Calu3 (cell line): ENCODE measurements at regions not wholly inside any gene's neighbourhood (a gene's known extent, or its start where the extent isn't known, plus 50 kb on each side); places are given as distances from the start of the nearest gene placed in this dataset.
"Not testable (repeated sequence)": the region's sequence is repeated elsewhere in the genome, so short reads cannot be mapped to it uniquely, and the experiment has no call there.

Source experiments
- BruUV-seq: library from RNA; stranded (reverse); fragments of 400-500 nt; replicated peaks from 2 replicates; lab custom pipeline; 2021; lab: Mats Ljungman, UMichigan
- CTCF ChIA-PET: fragments of 300-600 bp; sonication (Branson Sonifier 250); formaldehyde crosslinking; loops from one replicate; lab custom pipeline; 2022; ENCODE audit warnings: antibody characterized with exemption; lab: Charles Lee
- DNase-seq: peaks from one replicate; pipeline ENCODE4 v3.0.0; 2022
- H3K27ac Mint-ChIP-seq: one replicate; pipeline ENCODE4 v1.8.0; 2022; ENCODE audit warnings: mixed read lengths; ENCODE audit not compliant: unreplicated experiment
- H3K27me3 Mint-ChIP-seq: one replicate; pipeline ENCODE4 v1.8.0; 2022; ENCODE audit warnings: mixed read lengths; ENCODE audit not compliant: unreplicated experiment
- H3K36me3 Mint-ChIP-seq: one replicate; pipeline ENCODE4 v1.8.0; 2022; ENCODE audit warnings: mild to moderate bottlenecking, moderate library complexity, mixed read lengths; ENCODE audit not compliant: insufficient read depth, unreplicated experiment
- H3K4me1 Mint-ChIP-seq: one replicate; pipeline ENCODE4 v1.8.0; 2022; ENCODE audit warnings: mild to moderate bottlenecking, low read depth, mixed read lengths; ENCODE audit not compliant: unreplicated experiment
- H3K4me3 Mint-ChIP-seq: one replicate; pipeline ENCODE4 v1.8.0; 2022; ENCODE audit warnings: mild to moderate bottlenecking, low read depth, moderate library complexity, mixed read lengths; ENCODE audit not compliant: unreplicated experiment
- H3K9me3 Mint-ChIP-seq: one replicate; pipeline ENCODE4 v1.8.0; 2022; ENCODE audit warnings: low read depth, mixed read lengths; ENCODE audit not compliant: unreplicated experiment
- CTCF ChIP-seq: fragments of 200-600 bp; IDR thresholded peaks from one replicate; pipeline ENCODE4 v1.8.0; 2022; ENCODE audit warnings: antibody characterized with exemption; ENCODE audit not compliant: unreplicated experiment
- intact Hi-C: fragments of 100-400 bp; cut with micrococcal nuclease; formaldehyde crosslinking; loops from one replicate; pipeline ENCODE4 v1.10.0; 2022; ENCODE audit not compliant: unreplicated experiment

DNA sequence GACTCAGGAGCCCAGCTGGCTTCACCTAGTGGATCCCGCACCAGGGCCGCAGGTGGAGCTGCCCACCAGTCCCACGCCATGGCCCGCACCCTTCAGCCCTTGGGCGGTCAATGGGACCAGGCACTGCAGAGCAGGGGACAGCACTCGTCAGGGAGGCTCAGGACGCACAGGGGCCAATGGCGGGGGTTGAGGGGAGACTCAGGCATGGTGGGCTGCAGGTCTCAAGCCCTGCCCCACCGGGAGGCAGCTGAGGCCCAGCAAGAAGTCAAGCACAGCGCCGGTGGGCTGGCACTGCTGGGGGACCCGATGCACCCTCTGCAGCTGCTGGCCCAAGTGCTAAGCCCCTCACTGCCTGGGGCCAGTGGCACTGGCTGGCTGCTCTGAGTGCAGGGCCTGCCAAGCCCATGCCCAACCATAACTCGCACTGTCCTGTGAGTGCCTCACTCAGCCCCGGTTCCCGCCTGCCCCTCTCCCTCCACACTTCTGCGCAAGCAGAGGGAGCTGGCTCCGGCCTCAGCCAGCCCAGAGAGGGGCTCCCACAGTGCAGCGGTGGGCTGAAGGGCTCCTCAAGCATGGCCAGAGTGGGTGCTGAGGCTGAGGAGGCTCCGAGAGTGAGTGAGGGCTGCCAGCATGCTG is 111.7 kb upstream of the PGR start:
- H3K36me3 Mint-ChIP-seq: no peaks in the 10 kb centered on the region
- H3K4me1 Mint-ChIP-seq: no peaks in the 10 kb centered on the region
- DNase-seq: no peak
- BruUV-seq: no TSS peak
- H3K4me3 Mint-ChIP-seq: no peak overlapping the region
- intact Hi-C loops: no loop called here
- no peak for TF ChIP-seq CTCF
- no peak overlapping the region for H3K27ac Mint-ChIP-seq
- H3K9me3 Mint-ChIP-seq: no peaks in the 10 kb centered on the region
- H3K27me3 Mint-ChIP-seq: peaks cover 12% of the 10 kb centered on the region
- CTCF ChIA-PET: no interaction called here

DNA sequence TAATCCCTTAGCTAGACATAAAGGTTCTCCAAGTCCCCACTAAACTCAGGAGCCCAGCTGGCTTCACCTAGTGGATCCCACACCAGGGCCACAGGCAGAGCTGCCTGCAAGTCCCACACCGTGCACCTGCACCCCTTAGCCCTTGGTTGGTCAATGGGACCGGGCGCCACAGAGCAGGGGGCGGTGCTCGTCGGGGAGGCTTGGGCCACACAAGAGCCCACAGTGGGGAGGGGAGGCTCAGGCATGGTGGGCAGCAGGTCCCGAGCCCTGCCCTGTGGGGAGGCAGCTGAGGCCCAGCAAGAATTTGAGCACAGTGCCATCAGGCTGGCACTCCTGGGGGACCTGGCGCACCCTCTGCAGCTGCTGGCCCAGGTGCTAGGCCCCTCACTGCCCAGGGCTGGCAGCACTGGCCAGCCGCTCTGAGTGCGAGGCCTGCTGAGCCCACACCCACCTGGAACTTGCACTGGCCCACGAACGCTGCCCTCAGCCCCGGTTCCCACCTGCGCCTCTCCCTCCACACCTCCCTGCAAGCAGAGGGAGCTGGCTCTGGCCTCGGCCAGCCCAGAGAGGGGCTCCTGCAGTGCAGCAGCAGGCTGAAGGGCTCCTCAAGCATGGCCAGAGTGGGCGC is 101.7 kb upstream of the PGR start:
- H3K4me3 Mint-ChIP-seq, CTCF ChIA-PET, H3K4me1 Mint-ChIP-seq, BruUV-seq, H3K9me3 Mint-ChIP-seq, intact Hi-C loops, H3K36me3 Mint-ChIP-seq, DNase-seq, H3K27ac Mint-ChIP-seq: not testable (repeated sequence)
- H3K27me3 Mint-ChIP-seq: peaks cover 15% of the 10 kb centered on the region

- H3K9me3 Mint-ChIP-seq: peaks cover 2% of the 10 kb centered on the region
- H3K27me3 Mint-ChIP-seq: no peaks in the 10 kb centered on the region
- no peaks in the 10 kb centered on the region for H3K36me3 Mint-ChIP-seq
- H3K4me1 Mint-ChIP-seq: no peaks in the 10 kb centered on the region
- no peak for DNase-seq
- CTCF ChIA-PET: no interaction called here
- H3K27ac Mint-ChIP-seq: no peak overlapping the region
- TF ChIP-seq CTCF: no peak
- no peak overlapping the region for H3K4me3 Mint-ChIP-seq
- intact Hi-C loops: no loop called here
- no TSS peak for BruUV-seq
These were observed 97.0 kb upstream of the PGR start for GRCh38 chr11:101226617-101227016.

DNA sequence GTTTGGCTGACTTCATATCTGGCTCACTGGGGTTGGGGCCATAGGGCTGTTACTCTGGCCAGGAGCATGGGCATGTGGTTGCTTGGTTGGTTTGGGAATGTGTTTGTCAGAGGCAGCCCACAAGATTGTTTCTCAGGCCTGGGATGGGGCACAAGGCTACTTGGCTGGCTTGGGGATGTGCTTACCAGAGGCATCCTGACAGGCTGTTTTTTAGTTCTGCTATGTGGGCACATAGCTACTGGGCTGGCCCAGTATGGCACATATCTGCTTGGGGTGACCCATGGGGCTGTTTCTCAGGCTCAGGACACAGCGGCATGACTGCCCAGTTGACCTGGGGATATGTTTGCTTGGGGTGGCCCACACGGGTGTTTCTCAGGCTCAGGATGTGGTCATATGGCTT is 94.6 kb upstream of the PGR start:
- no peak for TF ChIP-seq CTCF
- no peak for DNase-seq
- H3K36me3 Mint-ChIP-seq: no peaks in the 10 kb centered on the region
- BruUV-seq: no TSS peak
- peaks cover 4% of the 10 kb centered on the region for H3K9me3 Mint-ChIP-seq
- H3K4me3 Mint-ChIP-seq: no peak overlapping the region
- intact Hi-C loops: no loop called here
- no peaks in the 10 kb centered on the region for H3K27me3 Mint-ChIP-seq
- CTCF ChIA-PET: no interaction called here
- H3K4me1 Mint-ChIP-seq: no peaks in the 10 kb centered on the region
- H3K27ac Mint-ChIP-seq: no peak overlapping the region

- H3K27ac Mint-ChIP-seq, CTCF ChIA-PET, H3K4me3 Mint-ChIP-seq, BruUV-seq, intact Hi-C loops, DNase-seq, H3K9me3 Mint-ChIP-seq, H3K4me1 Mint-ChIP-seq, H3K36me3 Mint-ChIP-seq, H3K27me3 Mint-ChIP-seq: not testable (repeated sequence)
These were observed 88.5 kb upstream of the PGR start for GRCh38 chr11:101218091-101218490.

DNA sequence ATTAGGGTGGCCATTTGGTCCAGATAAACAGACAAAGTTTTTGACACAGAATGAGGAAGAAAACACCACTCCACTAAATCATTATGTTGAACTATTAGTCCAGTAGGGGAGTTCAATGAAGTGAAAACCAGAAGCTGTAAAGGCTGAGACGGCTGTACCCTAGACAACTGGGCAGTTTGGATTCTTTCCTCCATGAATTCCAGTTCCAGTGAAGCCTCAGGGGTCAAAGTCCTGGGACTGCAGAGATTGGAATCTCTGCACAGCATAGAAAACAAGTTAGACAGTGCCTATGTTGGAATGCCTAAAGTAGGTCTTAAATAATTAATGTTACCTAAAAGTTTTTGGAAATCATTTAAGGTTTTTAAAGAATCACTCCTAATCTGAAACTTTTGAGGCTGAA is 86.5 kb upstream of the PGR start:
- H3K27me3 Mint-ChIP-seq, H3K4me1 Mint-ChIP-seq, CTCF ChIA-PET, intact Hi-C loops, H3K9me3 Mint-ChIP-seq, BruUV-seq, DNase-seq, H3K27ac Mint-ChIP-seq, H3K4me3 Mint-ChIP-seq, H3K36me3 Mint-ChIP-seq: not testable (repeated sequence)
